ENCODE measurements at regions not wholly inside any gene's neighbourhood (a gene's known extent, or its start where the extent isn't known, plus 50 kb on each side); places are given as distances from the start of the nearest gene placed in this dataset.

DNA sequence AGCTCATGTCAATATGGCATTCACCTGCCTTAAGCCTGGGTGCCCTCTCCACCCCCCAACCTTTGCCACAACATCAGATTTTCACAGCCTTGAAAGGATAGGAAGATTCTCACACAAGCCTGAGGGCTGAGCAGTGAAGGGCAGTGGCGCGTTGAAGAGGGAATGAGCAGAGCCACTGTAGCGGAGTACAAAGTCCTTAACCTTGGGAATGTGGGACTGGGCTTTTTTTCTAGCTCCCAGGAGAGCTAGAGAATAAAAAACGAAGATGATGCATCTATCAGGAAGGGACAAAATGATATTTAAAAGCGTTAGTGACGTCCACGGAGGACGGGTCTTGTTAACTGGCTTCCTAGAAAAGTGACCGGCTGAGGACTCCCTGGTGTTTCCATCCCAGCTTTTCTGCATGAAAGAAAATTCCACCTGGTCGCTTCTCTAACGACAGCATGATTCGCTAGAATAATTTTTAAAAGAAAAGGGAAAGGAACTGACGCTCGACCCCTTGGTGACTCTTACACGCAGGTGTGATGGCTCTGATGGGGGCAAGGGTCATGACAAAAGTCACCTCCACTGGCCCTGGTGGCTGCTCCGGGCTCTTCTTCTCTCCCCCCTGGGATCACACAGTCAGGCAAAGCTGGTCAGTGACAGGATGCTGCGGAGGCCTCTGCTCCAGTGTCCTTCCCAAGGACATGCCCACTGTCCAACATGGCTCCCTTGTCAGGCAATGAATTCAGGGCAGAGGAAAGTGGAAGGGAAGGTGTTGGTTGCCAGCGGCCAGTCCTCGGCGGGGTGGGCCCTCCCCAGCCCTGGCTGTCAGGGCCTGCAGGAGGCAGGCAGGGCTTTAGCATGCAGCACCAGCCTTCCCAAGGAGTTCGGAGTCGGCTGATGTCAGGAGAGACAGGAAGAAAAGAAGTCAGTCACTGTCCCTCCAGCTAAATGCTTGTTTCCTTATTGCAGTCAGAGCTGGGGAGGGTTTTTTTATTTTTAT lies 58.4 kb upstream of the IRX3 start:
- no peak for DNase-seq (ENCODE audit: unreplicated experiment)
- Mint-ChIP-seq H3K27ac (ENCODE audit: low read depth, unreplicated experiment) (no peak overlapping the region), H3K9me3 (ENCODE audit: unreplicated experiment) (no peaks in the 10 kb centered on the region), H3K27me3 (ENCODE audit: insufficient read depth, unreplicated experiment) (no peaks in the 10 kb centered on the region), H3K4me3 (ENCODE audit: unreplicated experiment) (no peak overlapping the region), H3K36me3 (ENCODE audit: insufficient read depth, unreplicated experiment) (no peaks in the 10 kb centered on the region), H3K4me1 (ENCODE audit: insufficient read depth, unreplicated experiment) (peaks cover 31% of the 10 kb centered on the region)
- CTCF ChIA-PET = interaction anchor here (0.6 to 0.7 kb wide), 2 partner anchors 13 to 28 kb away, joined by 3 to 4 read pairs; no protein-coding TSS in a partner anchor
- TF ChIP-seq, protein P1, sequence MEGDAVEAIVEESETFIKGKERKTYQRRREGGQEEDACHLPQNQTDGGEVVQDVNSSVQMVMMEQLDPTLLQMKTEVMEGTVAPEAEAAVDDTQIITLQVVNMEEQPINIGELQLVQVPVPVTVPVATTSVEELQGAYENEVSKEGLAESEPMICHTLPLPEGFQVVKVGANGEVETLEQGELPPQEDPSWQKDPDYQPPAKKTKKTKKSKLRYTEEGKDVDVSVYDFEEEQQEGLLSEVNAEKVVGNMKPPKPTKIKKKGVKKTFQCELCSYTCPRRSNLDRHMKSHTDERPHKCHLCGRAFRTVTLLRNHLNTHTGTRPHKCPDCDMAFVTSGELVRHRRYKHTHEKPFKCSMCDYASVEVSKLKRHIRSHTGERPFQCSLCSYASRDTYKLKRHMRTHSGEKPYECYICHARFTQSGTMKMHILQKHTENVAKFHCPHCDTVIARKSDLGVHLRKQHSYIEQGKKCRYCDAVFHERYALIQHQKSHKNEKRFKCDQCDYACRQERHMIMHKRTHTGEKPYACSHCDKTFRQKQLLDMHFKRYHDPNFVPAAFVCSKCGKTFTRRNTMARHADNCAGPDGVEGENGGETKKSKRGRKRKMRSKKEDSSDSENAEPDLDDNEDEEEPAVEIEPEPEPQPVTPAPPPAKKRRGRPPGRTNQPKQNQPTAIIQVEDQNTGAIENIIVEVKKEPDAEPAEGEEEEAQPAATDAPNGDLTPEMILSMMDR (IDR thresholded peaks at IDR 0.05; ENCODE audit: unreplicated experiment) = no peak
- BruUV-seq (replicated peaks) = no TSS peak
- intact Hi-C loops (cut with micrococcal nuclease) = no loop called here
- POLR2A ChIA-PET = interaction anchor here (0.6 to 0.8 kb wide), 2 partner anchors 13 to 79 kb away, joined by 3 to 4 read pairs; no protein-coding TSS in a partner anchor

DNA sequence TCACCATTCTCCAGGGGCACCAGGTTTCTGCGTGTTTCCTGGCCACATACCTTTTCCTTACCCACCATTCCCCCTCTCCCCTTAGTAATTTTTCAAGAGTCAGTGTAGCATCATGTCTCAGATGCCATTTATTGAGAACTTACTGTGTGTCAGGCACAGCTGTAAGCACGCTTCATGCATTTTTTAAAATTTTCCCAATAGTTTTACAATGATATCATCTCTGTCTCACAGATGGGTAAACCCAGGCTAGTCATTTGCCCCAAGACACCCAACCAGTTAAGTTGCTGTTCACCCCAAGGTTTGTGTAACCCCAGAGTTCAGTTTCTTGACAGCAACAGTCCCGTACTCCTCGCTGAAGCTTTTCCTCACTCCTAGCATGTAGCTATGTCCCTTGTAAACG lies 56.4 kb upstream of the IRX3 start:
- intact Hi-C loops (cut with micrococcal nuclease) = no loop called here
- Mint-ChIP-seq H3K27me3 (ENCODE audit: insufficient read depth, unreplicated experiment) (no peaks in the 10 kb centered on the region), H3K4me3 (ENCODE audit: unreplicated experiment) (no peak overlapping the region), H3K4me1 (ENCODE audit: insufficient read depth, unreplicated experiment) (peaks cover 30% of the 10 kb centered on the region), H3K9me3 (ENCODE audit: unreplicated experiment) (no peaks in the 10 kb centered on the region), H3K27ac (ENCODE audit: low read depth, unreplicated experiment) (peak overlapping the region; percentile 83), H3K36me3 (ENCODE audit: insufficient read depth, unreplicated experiment) (no peaks in the 10 kb centered on the region)
- no peak for DNase-seq (ENCODE audit: unreplicated experiment)
- POLR2A ChIA-PET = interaction anchor here (0.5 to 3.6 kb wide), 8 partner anchors 12 to 586 kb away, joined by 3 to 31 read pairs (median 6); partner anchors contain the start of gene IRX3
- CTCF ChIA-PET = interaction anchor here (0.6 kb wide), 2 partner anchors 915 to 936 kb away, joined by 3 read pairs; no protein-coding TSS in a partner anchor
- TF ChIP-seq, protein P1 (IDR thresholded peaks at IDR 0.05; ENCODE audit: unreplicated experiment) = no peak
- no TSS peak for BruUV-seq (replicated peaks)

DNA sequence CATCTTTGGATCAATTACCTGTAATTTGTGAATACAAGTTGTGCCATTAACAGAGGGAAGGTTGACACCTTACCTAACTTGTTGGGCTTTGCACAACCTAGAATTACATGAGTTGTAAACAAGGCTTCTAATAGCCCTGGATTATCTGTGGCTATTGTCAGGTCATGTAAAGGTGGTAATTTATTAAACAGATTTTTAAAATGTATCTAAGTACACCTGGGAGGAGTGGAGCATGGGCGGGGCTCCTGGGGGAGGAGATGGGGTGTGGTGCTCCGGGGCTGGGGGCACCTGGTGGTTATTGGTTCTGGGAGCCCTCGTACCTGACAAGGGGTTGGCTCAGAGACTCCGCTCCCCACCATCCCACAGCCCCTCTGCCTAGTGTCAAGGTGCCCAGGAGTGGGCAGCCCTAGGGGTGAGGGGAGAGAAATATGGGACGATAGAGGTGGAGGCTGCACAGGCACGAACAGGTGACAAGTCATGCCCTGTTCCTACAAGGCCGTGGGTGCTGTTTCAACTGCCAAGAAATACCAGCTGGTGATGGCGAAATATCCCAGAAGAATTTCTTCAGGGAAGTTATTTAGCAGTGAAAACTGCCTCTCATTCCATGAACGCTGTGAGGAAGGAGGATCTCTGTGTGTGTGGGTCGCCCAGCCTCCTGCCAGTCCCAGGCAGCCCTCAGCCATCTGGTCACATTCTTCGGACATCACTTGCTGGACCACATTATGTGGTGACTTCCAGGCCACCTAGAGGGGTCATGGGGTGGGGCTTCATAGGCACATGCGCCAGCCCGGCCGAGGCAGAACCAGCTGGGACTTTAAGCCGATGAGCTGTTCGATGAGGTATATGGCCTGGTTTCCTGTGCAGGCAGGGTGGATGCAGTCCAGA lies 55.5 kb upstream of the IRX3 start:
- CTCF ChIA-PET = interaction anchor here (0.9 kb wide), 1 partner anchor 61 kb away, joined by 3 read pairs; no protein-coding TSS in a partner anchor
- Mint-ChIP-seq H3K4me3 (ENCODE audit: unreplicated experiment) (peak overlapping the region; percentile 40), H3K36me3 (ENCODE audit: insufficient read depth, unreplicated experiment) (no peaks in the 10 kb centered on the region), H3K4me1 (ENCODE audit: insufficient read depth, unreplicated experiment) (peaks cover 26% of the 10 kb centered on the region), H3K27ac (ENCODE audit: low read depth, unreplicated experiment) (peak overlapping the region; percentile 83), H3K9me3 (ENCODE audit: unreplicated experiment) (no peaks in the 10 kb centered on the region), H3K27me3 (ENCODE audit: insufficient read depth, unreplicated experiment) (no peaks in the 10 kb centered on the region)
- peak; percentile 87 for DNase-seq (ENCODE audit: unreplicated experiment)
- TF ChIP-seq, protein P1 (IDR thresholded peaks at IDR 0.05; ENCODE audit: unreplicated experiment) = no peak
- BruUV-seq (replicated peaks) = no TSS peak
- intact Hi-C loops (cut with micrococcal nuclease) = no loop called here
- POLR2A ChIA-PET = interaction anchor here (0.6 to 3.6 kb wide), 15 partner anchors 9 to 587 kb away, joined by 3 to 31 read pairs (median 5); partner anchors contain the start of gene IRX3
